Islet of Langerhans (tissue), 1 donor: ENCODE measurements at regions not wholly inside any gene's neighbourhood (a gene's known extent, or its start where the extent isn't known, plus 50 kb on each side); places are given as distances from the start of the nearest gene placed in this dataset.
"Not testable (repeated sequence)": the region's sequence is repeated elsewhere in the genome, so short reads cannot be mapped to it uniquely, and the experiment has no call there.

Experiments
- FAIRE-seq: peaks from one replicate; lab custom pipeline; 2011; peaks lifted over from hg19 to GRCh38; lab: Jason Lieb, UNC

GRCh38 chr7:65519751-65520150, 146.1 kb downstream of the ZNF92 start:
- not testable (repeated sequence) for FAIRE-seq

DNA sequence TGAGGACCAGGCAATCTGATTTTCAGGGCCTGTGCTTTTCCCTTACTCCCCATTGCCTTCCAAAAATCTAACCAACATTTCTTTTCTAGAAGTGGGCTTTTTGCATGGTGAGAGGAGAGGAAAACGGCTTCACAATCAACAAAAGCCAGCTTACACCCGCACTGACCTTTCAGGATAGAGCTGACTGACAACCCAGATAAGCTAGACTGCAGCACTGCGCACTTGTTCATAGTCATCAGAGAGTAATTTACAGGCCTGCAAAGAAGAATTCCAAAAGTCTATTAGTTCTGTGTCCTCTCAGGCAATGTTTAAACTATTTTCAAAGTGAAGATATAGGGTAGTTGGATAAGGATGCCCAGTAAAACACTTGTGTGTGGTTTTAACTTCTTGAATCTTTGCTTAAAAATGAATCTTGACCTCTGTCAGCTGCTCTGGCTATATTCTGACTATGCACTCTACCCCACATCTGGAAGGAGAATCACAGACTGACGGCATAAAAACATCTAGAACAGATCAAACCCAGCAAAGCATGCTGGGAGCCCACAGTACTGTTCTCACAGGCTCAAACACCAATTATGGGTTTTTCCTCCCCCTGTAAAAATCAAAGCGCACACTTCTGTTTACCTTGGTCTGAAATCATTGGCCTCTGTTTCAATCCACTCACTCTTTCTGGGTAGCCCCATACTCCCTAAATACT, 172.0 kb downstream of the ZNF92 start:
- FAIRE-seq = not testable (repeated sequence)

- not testable (repeated sequence) for FAIRE-seq
Observed at GRCh38 chr7:65549589-65550443, 176.2 kb downstream of the ZNF92 start.

DNA sequence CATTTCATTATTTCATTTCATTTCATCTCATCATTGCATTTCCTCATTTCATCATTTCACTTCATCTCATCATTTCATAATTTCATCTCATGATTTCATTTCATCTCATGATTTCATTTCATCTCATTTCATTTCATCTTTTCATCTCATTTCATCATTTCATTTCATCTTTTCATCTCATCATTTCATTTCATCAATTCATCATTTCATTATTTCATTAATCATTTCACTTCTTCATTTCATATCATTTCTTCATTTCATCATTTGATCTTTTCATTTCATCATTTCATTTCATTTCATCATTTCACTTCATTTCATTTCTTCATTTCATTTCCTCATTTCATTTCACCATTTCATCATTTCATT, 176.8 kb downstream of the ZNF92 start:
- FAIRE-seq = not testable (repeated sequence)

DNA sequence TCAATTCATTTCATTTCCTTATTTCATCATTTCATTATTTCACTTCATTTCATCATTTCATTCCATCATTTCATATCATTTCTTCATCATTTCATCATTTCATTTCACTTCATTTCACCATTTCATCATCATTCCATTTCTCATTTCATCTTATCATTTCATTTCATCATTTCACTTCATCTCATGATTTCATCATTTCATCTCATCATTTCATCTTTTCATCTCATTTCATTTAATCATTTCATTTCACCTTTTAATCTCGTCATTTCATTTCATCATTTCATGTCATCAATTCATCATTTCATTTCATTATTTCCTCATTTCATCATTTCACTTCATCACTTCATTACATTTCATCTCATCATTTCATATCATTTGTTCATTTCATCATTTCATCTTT, 177.4 kb downstream of the ZNF92 start:
- FAIRE-seq = not testable (repeated sequence)

DNA sequence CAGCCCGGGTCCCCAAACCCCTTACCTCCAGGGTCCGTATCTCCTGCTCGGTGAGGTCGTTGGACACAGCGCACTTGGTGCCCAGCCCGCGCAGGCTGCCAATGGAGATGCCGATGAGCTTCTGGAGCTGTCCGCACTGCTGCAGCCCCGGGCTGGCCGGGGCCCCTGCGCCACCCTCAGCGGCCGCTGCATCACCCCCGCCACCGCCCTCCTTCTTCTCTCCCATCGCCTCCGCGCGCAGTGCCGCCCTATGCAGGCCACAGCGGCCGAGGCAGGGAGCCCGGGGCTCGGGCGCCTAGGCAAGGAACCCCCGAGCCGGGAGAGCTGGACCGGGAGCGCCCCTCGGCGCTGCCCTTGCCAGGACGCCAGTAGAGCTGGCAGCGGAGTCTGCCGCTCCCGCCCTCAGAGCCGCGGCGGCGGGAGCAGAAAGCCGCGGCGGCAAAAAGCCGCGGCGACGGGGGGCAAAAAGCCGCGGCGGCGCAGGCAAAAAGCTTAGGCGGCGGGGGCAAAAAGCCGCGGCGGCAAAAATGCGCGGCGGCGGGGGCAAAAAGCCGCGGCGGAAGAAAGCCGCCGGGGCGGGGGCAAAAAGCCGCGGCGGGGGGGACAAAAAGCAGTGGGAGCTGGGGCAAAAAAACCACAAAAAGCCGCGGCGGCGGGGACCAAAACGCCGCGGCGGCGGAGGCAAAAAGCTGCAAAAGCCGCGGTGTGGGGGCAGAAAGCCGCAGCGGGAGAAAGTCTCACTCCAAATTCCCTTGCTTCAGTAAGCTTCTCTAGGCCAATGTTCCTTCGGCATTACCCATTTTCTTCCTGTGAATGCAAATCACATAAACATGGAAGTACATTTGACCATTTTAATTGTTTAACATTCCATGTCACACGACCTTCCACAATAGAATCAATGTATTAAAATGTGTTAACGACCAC, 181.2 kb downstream of the ZNF92 start:
- not testable (repeated sequence) for FAIRE-seq

DNA sequence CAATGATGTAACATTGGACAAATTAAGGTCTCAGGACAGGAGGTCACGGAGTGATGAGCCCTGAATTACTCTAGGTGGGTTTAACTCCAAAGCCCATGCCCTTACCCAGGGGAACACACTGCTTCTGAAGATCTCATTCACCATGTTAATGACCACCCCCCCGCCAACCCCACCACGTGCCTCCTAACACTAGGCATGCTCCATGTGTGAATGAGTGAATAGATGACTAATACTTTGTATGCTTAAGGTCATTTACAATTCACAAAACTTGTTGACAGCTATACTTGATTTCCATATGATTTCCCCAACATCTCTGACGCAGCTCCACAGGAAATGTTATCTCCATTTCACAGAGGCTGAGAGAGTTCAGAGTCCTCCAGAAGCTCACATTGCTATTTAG, 184.9 kb downstream of the ZNF92 start:
- not testable (repeated sequence) for FAIRE-seq

DNA sequence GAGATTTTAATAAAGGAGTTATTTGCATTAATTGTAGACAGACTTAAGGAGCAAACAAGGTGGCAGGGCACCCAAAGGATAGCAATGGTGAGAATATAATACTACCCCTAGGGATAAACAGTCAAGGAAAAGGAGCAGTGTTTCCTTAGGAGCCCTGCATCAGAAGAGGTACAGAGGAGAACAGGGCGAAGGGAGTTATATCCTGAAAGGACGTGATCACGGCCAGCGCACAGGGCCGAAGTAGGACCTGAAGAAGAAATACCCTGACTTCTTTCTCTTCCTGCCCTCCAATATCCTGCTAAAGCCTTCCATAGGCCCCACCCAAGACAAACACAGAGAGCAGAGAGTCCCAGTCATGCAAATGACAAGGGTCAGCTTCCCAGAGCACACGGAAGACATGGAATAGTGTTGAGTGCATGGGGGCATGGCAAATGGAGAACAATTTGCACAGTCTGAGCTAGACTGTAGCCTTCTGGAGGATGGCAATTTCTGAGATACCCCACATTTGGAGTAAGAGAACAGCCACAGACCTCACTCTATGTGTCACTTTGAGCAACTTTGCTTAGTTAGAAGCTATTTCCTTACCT, 188.2 kb downstream of the ZNF92 start:
- FAIRE-seq = not testable (repeated sequence)

DNA sequence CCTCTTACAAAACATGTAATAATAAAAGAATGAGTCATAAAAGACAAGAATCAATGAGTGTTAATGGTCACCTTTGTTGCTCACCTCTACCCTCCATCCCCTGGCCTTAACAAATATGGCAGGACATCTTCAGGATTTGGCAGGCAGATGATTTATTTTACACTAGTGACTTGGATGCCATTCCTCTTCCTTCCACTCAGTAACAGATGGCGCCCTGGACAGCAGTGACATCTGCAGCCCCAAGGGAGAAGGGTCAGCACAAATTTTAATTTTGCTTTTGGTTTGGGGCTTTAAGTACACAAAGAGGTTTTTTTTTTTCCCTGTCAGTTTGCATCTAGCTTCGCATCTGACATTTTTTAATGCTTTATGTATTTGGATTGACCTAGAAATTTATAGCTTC, 188.9 kb downstream of the ZNF92 start:
- not testable (repeated sequence) for FAIRE-seq

DNA sequence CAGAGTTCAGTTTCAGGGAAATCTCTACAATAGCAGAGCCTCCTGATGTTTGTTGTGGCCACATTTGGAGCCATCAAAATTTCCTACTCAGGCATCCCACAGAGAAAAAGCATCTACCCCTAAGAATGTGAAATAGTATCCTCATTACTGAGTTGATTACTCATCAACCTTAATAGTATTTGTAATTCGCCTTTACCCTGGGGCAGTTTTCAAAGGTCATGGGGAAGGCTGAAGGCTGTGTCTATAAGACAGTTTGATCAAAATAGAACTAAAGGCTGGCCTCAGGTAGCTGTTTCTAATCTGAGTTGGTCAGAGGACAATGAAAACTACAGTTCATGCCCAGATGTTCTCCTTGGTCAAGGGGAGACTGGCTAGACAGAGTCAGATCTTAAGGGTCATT, 189.7 kb downstream of the ZNF92 start:
- not testable (repeated sequence) for FAIRE-seq

- FAIRE-seq = not testable (repeated sequence)
Observed at GRCh38 chr7:65568226-65568625, 194.6 kb downstream of the ZNF92 start.

GRCh38 chr7:65570990-65571389, 197.3 kb downstream of the ZNF92 start:
- not testable (repeated sequence) for FAIRE-seq

DNA sequence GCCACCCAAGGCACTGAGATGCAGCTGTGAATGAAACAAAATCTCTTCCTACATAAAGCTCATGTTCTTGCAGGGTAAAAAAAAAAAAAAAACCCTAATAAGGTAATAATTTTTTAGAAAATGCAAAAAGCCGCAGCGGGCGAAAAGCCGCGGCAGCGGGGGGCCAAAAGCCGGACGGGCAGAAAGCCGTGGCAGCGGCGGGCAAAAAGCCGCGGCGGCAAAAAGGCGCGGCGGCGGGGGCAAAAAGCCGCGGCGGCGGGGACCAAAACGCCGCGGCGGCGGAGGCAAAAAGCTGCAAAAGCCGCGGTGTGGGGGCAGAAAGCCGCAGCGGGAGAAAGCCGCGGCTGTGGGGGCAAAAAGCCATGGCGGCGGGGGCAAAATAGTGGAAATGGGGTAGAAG, 198.9 kb downstream of the ZNF92 start:
- not testable (repeated sequence) for FAIRE-seq

DNA sequence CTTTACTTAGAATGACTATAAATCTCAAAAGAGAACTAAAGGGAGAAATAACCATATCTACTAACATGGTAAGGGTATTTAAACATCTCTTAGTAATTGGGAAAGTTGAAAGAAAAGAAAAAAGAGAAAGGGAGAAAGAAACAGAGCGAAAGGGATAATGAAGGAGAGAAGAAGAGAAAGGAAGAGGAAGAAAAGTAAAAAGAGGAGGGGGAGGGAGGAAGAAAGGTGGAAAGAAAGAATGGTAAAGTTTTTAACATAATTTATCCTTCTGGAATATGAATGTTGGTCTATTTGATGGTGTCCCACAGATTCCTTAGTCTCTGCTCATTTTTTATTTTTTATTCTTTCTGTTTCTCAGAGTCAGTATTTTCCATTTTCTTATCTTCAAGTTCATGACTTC, 202.7 kb downstream of the ZNF92 start:
- FAIRE-seq = not testable (repeated sequence)

DNA sequence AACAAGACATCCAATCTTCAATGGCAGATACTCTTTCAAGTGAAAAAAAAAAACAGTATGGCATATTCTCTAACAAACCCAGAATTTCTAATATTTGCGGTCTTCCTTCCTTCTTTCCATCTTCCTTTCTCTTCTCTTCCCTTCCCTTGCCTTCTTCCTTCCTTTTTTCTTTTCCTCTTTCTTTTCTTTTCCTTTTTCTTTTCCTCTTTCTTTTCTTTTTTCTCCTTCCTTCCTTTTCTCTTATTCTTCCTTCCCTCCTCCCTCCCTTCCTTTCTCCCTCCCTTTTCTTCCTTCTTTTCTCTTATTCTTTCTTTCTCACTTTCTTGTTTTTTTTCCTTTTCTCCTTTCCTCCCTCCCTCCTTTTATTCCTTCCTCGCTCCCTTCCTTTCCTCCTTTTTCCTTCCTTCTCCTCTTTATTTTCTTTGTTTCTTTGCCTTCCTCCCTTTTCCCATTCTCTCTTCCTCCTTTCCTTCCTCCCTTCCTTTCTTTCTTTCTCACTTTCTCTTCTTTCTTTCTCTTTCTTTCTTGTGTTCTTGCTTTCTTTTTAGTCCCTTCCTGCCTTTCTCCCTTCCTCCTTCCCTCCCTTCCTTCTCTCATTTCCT, 209.0 kb downstream of the ZNF92 start:
- FAIRE-seq = not testable (repeated sequence)

- FAIRE-seq = not testable (repeated sequence)
Observed at GRCh38 chr7:65602495-65602894, 228.8 kb downstream of the ZNF92 start.

DNA sequence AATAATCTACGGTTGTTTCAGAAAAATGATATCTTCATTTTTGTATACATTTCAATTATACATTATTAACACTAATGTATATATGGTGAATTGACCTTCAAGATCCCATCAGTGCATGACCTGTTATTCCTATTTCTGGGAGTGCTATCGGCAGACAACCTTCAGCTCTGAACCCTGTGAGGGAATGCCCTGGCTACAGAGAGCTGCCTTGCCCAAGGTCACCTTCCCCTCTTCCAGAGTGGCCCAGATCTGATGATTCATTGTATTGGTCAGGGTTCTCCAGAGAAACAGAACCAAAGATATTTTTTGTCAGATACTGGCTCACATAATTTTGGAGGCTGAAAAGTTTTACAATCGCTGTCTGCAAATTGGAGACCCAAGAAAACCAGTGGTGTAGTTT, 235.5 kb downstream of the ZNF92 start:
- no peak for FAIRE-seq

- not testable (repeated sequence) for FAIRE-seq
Observed at GRCh38 chr7:65613644-65614289, 240.1 kb downstream of the ZNF92 start.

DNA sequence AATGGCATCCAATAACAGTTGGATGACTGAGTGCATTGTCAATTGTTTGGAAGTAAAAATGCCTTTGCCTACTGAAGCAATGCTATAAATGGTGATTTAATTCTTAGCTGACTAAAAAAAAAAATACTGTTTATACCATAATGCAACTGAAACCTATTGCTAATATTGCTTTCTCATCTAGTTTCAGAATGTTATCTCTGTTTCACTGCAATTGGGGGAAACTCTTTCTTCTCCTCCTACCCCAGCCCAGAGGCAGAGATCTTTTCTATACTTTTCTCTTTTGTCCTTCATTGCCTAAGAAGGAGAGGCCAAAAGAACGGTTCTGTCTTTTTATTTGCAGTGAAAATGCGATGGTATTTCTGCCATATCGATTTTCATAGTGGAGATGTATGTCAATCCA, 242.5 kb downstream of the ZNF92 start:
- FAIRE-seq = not testable (repeated sequence)

DNA sequence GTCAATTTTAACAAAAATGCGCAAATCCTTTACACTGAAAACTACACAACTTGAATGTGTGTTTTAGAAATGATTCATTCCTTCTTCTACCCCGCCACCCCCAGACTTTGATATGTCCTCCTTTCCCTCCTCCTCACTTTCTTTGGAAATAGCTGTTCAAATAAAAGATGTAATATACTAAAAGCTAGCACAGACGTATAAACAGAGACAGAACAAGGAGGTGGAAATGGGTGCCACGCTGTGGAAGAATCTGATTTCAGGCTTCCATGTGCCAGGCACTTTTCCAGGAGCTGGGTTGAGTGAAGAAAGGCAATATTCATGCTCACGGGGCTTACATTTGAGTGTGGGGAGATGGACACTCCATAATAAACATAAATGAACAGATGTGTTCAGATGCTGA, 246.6 kb downstream of the ZNF92 start:
- not testable (repeated sequence) for FAIRE-seq

DNA sequence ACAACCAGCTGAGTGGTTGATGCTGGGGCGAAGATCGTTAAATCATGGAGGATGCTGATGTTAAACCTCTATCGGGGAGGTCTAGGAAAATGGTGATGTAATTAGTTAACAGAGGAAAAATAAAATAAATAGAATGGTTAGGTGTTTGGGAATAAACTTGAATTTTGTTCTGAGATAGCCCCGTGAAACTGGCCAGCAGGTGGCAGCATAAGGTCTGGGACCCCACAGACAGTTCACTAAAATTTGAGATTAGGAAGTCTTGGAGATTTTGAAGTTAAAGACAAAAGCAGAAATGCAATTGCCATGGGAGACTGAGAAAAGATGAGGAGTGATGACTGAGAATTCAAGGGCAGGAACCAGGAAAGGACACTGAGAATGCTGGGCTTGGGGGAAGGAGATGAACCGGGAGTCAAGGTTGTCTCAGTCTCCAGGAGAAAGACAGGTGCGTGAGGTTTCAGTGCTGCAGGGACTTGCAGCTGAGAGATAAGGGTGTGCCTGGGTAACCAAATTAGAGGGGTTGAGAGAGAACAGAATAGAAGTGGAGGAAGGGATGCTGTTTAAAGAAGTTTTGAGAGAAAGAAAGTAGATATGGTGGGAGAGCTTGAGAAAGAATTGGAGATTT, 248.0 kb downstream of the ZNF92 start:
- FAIRE-seq = peak; percentile 81
